T-helper 1 cell treated with Interleukin-12 subunit alpha and Interleukin-12 subunit beta and Interleukin-4 antibody, amounts not matched to agents 30 μg/mL and 1 μg/mL, for 36 hours (primary cell): ENCODE measurements at regions not wholly inside any gene's neighbourhood (a gene's known extent, or its start where the extent isn't known, plus 50 kb on each side); places are given as distances from the start of the nearest gene placed in this dataset.

Source experiments
- H3K27ac Mint-ChIP-seq: one replicate; pipeline ENCODE4 v1.8.0; 2021; ENCODE audit warnings: mild to moderate bottlenecking, mixed read lengths
- H3K27me3 Mint-ChIP-seq: one replicate; pipeline ENCODE4 v1.8.0; 2021; ENCODE audit warnings: low read depth, mixed read lengths
- H3K36me3 Mint-ChIP-seq: one replicate; pipeline ENCODE4 v1.8.0; 2021; ENCODE audit warnings: low read depth, mixed read lengths
- H3K4me1 Mint-ChIP-seq: one replicate; pipeline ENCODE4 v1.8.0; 2021; ENCODE audit warnings: low read depth, mixed read lengths
- H3K4me3 Mint-ChIP-seq: one replicate; pipeline ENCODE4 v1.8.0; 2021; ENCODE audit warnings: mild to moderate bottlenecking, moderate library complexity, mixed read lengths
- H3K9me3 Mint-ChIP-seq: one replicate; pipeline ENCODE4 v1.8.0; 2021; ENCODE audit warnings: mixed read lengths

DNA sequence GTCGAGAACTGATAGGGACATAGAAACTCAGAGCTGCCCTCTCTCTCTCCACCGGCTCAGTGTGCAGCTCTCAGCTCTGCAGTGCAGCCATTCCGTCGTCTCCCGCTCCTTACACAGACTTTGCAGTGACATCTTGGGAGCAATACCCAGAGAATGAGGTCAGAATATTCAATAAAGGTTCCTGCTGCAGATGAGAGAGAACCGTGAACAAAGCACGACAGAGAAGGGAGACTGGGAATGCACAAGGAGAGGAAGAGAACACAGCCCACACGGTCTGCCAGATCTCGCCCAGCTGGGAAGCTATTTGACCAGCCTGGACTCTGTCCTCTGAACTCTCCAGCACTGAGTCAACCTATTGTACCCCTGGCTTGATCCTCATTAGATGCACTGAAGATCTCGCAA, 118.0 kb upstream of the PPARGC1A start:
- Mint-ChIP-seq H3K4me1 (no peaks in the 10 kb centered on the region), H3K27me3 (no peaks in the 10 kb centered on the region), H3K4me3 (no peak overlapping the region), H3K27ac (no peak overlapping the region), H3K9me3 (no peaks in the 10 kb centered on the region), H3K36me3 (no peaks in the 10 kb centered on the region)

DNA sequence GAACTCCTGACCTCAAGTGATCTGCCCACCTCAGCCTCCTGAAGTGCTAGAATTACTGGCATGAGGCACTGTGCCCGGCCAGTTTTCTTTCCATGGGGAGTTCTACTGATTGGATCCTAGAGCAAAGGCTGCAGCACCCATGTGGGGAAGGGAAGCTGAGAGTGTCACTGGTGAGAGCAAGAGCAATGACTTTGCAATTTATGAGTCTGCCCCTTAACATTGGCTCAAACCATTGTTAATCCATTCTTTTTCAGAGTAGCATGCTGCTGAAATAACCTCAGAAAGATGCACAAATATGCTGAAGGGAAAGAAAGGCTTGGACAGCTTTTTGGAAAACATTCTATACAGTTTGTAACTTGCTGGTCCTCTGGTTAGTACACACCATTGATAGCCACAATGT, 116.4 kb upstream of the PPARGC1A start:
- Mint-ChIP-seq H3K4me3 (no peak overlapping the region), H3K4me1 (no peaks in the 10 kb centered on the region)

DNA sequence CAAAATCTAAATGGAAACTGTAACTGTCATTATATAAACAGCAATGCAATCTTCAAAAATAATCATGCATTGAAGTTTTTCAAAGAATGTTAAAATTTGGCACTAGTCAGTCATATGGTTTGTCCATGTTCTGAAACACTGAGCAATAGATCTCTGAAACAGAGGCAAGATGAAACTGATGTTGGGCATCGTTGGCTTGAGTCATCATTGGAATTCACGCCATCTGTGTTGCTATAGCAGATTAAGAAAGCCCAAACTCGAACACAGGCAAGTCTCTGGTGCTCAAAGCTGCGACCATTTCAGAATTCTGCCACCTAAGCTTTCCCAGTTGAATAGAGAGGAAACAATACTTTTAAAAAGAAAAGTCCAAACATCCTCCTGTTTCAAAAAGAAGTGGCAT, 114.1 kb upstream of the PPARGC1A start:
- H3K27me3 Mint-ChIP-seq: no peaks in the 10 kb centered on the region

More for the DNA sequence above, 116.4 kb upstream of the PPARGC1A start:
- Mint-ChIP-seq H3K9me3 (no peaks in the 10 kb centered on the region), H3K27me3 (no peaks in the 10 kb centered on the region), H3K36me3 (no peaks in the 10 kb centered on the region), H3K27ac (no peak overlapping the region)

DNA sequence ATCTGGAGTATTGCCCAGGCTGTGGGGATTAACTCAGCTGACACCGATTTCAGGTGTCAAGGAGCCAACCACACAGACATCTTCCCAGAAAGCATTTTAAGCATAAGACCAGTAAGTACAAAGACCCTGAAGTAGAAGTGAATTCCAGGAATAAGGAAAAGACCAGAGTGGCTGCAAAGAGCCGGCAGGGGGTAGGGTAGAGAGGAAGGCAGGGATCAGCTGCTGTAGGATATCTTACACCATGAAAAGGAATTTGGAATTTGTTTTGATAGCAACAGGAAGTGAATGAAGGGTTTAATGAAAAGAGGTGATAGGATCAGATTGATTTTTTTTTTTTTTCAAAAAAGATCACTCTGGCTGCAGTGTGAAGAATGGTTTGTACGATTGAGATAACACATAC, 113.6 kb upstream of the PPARGC1A start:
- no peaks in the 10 kb centered on the region for H3K9me3 Mint-ChIP-seq
- H3K27me3 Mint-ChIP-seq: no peaks in the 10 kb centered on the region
- H3K36me3 Mint-ChIP-seq: no peaks in the 10 kb centered on the region
- H3K27ac Mint-ChIP-seq: no peak overlapping the region
- H3K4me3 Mint-ChIP-seq: no peak overlapping the region
- H3K4me1 Mint-ChIP-seq: no peaks in the 10 kb centered on the region

More for the DNA sequence above, 114.1 kb upstream of the PPARGC1A start:
- Mint-ChIP-seq H3K4me1 (no peaks in the 10 kb centered on the region), H3K4me3 (no peak overlapping the region), H3K9me3 (no peaks in the 10 kb centered on the region), H3K36me3 (no peaks in the 10 kb centered on the region), H3K27ac (no peak overlapping the region)

DNA sequence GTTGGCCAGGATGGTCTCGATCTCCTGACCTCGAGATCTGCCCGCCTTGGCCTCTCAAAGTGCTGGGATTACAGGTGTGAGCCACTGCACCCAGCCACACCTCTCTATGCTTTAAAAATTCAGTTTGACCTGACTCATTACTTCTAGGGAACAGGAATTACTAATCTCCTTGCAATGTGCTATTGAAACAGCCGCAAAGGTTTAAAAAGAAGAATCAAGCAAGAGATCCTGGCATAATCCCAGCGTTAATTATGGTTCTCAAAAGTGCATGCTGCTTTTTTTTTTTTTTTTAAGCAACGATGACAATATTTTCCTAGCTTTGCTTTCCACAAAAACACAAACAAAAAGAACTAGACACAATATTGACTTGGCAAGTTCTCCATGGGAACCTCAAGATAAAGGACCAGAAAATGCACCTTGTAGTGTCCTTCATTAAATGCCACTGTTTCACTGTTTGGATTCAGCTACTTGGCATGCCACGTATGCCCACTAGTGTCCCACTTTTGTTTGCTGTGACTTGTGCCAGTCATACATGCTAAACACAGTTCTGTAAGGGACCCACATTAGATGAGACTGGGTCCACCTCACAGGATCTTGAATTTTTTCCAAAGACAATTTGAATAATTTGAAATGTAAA, 112.6 kb upstream of the PPARGC1A start:
- no peaks in the 10 kb centered on the region for H3K36me3 Mint-ChIP-seq
- no peak overlapping the region for H3K27ac Mint-ChIP-seq
- H3K9me3 Mint-ChIP-seq: no peaks in the 10 kb centered on the region
- no peaks in the 10 kb centered on the region for H3K4me1 Mint-ChIP-seq
- H3K4me3 Mint-ChIP-seq: no peak overlapping the region
- H3K27me3 Mint-ChIP-seq: no peaks in the 10 kb centered on the region

DNA sequence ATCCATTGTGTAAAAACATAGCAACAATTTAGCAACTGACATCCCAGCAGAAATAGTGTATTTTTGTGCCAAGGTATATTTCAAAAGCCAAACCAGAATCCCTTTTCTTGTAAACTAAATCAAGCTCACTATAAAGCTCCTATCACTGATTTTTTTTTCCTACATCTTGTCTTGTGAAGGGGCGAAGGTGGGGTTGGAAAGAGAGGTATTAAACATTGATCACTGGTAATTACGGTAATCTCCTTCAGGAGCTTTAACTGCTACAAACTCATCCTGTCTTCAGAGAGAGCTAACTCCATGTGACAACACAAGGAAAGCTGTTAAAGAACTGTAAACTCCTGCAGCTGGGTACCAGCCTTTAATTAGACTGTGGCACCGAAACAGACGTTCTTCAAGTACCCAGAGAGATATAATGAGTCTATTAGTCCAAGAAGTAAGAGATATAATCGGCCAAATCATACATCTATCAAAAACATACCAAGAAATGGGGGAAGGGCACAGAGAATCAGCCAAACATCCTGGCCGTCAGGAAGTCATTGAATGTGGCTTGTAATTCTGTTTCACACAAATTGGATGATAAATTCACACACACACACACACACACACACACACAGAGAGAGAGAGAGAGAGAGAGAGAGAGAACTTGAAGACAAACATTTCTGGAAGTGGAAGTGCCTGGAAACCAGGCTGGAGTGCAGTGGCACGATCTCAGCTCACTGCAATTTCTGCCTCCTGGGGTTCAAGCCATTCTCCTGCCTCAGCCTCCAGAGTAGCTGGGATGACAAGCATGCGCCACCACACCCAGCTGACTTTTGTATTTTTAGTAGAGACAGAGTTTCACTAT, 111.9 kb upstream of the PPARGC1A start:
- Mint-ChIP-seq H3K27me3 (no peaks in the 10 kb centered on the region), H3K4me3 (no peak overlapping the region), H3K36me3 (no peaks in the 10 kb centered on the region), H3K4me1 (no peaks in the 10 kb centered on the region), H3K9me3 (no peaks in the 10 kb centered on the region), H3K27ac (no peak overlapping the region)

DNA sequence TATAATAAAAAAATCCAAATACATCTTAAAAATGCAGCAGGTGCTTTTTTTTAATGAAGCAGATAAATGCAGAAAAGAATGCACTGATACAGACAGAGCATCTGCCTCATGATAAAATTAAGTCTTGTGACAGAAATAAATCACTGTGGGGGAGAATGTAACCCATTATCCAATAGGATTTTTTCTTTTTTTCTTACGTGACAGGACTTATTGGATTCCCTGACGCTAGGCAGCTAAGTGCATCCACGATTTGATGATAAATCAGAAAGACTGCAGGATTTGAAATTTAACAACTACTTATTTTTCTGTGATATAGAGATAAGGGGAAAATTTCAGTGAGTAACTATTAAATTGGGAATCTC, 110.6 kb upstream of the PPARGC1A start:
- Mint-ChIP-seq H3K27me3 (no peaks in the 10 kb centered on the region), H3K27ac (no peak overlapping the region), H3K4me1 (no peaks in the 10 kb centered on the region), H3K36me3 (no peaks in the 10 kb centered on the region), H3K9me3 (no peaks in the 10 kb centered on the region), H3K4me3 (no peak overlapping the region)

DNA sequence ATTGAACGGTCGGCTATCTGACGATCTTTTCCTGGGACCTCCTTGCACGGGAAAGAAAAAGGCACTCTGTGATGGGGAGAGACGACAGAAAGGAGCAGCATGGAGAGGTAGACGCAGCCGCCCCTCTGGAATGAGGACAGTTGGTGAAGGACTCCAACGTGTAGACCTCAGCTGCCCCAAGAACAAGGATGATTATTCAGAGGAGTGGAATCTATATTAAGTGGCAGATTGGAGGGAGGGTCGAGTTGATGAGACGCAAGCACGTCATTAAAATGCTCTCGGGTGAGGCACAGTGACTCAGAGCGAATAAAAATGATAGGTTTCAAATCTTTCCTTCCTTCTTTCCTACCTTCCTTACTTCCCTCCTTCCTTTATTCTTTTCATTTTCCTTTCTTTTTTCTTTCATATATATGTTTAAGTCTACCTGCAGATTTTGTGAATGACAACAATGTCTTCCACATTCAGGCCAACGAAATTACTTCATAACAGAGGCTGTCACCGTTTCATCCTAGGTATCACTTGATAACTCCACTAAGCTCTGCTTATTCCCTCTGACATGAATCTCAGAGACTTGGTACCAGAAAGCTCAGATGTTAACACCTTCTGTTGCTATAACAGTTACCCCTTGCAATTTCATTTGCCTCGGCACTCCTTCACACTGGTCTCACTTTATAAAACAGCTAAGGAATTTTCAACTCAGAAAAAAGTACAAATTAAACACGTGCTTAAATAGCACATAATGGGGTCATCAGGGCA, 110.0 kb upstream of the PPARGC1A start:
- H3K4me1 Mint-ChIP-seq: no peaks in the 10 kb centered on the region
- H3K9me3 Mint-ChIP-seq: no peaks in the 10 kb centered on the region
- H3K27me3 Mint-ChIP-seq: no peaks in the 10 kb centered on the region
- no peak overlapping the region for H3K27ac Mint-ChIP-seq
- H3K36me3 Mint-ChIP-seq: no peaks in the 10 kb centered on the region
- no peak overlapping the region for H3K4me3 Mint-ChIP-seq

DNA sequence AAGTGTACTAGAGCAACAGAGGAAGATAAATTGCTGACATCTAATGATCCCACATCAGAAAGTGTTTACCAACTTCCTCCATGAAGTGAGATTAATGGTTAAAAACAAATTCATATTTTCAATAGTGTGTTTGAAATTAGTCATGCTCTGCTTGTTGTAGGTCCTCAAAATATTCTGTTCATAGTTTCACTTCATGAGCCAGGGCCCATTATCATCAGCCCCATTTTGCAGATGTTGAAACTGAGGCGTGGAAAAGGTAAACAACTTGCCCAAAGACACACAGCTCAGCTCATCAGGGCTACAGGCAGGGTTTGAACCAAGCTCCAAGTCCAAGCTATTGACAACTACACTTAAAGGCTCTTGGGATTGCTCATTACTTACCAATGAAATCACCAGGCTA, 103.5 kb upstream of the PPARGC1A start:
- Mint-ChIP-seq H3K4me3 (no peak overlapping the region), H3K36me3 (no peaks in the 10 kb centered on the region), H3K27me3 (no peaks in the 10 kb centered on the region), H3K27ac (no peak overlapping the region), H3K9me3 (no peaks in the 10 kb centered on the region), H3K4me1 (no peaks in the 10 kb centered on the region)

DNA sequence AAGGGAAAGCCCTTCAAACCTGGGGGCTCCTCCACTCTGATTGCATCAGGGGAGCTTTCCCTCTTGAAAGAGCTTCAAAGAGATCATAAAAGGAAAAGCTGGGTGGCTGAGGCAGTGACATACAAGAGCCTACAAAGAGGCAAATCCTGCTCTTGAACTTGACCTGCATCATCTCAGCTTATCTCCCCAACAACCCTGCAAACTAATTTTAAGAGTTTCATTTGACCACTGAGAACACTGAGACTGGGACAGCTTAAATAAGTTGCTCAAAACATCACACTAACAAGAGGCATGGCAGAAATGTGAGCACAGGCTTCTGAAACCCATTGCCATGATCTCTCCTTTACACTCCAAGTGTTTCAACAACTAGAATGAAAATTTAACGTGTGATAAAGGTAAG, 101.6 kb upstream of the PPARGC1A start:
- Mint-ChIP-seq H3K27ac (no peak overlapping the region), H3K36me3 (no peaks in the 10 kb centered on the region), H3K9me3 (no peaks in the 10 kb centered on the region), H3K4me3 (no peak overlapping the region), H3K27me3 (no peaks in the 10 kb centered on the region), H3K4me1 (no peaks in the 10 kb centered on the region)

DNA sequence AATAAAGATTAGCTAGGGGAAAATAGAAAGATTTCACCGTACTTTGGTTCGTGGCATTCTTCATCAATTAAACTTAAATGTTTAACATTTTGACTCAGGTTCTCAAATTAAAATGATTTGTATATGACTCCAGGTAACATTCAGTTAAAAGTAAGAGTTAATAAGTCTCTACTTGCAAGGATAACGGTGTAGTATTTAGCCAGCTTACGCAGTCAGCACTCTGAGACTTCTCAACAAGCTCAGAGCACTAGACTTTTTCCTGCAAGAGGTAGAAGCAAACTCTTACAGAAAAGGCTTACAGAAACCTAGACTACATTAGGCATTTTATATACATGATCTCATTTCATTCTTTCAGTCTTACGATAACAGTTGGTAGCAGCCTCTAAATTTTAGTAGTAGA, 96.4 kb upstream of the PPARGC1A start:
- no peaks in the 10 kb centered on the region for H3K27me3 Mint-ChIP-seq
- no peaks in the 10 kb centered on the region for H3K4me1 Mint-ChIP-seq
- H3K9me3 Mint-ChIP-seq: no peaks in the 10 kb centered on the region
- no peaks in the 10 kb centered on the region for H3K36me3 Mint-ChIP-seq
- no peak overlapping the region for H3K4me3 Mint-ChIP-seq
- no peak overlapping the region for H3K27ac Mint-ChIP-seq

DNA sequence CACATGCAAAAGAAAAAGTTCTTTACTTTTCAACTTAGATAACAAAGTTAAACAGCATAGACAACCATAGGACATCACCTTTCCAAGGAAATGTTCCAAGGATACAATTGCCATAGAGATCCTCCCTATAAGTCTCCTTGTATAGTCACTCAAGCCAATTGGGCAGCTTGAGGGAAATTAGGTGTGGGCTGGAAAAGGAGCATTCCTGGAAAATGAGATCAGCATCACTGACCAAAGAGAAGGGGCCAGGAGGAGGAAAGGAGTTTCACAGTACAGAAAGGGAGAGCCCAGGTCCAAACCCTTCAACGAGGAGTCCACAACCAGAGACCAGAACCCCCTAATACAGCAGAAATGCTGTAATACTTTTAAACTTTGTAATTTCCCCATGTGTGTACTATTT, 91.5 kb upstream of the PPARGC1A start:
- H3K9me3 Mint-ChIP-seq: no peaks in the 10 kb centered on the region
- no peaks in the 10 kb centered on the region for H3K36me3 Mint-ChIP-seq
- no peak overlapping the region for H3K4me3 Mint-ChIP-seq
- H3K4me1 Mint-ChIP-seq: no peaks in the 10 kb centered on the region
- H3K27me3 Mint-ChIP-seq: no peaks in the 10 kb centered on the region
- no peak overlapping the region for H3K27ac Mint-ChIP-seq

DNA sequence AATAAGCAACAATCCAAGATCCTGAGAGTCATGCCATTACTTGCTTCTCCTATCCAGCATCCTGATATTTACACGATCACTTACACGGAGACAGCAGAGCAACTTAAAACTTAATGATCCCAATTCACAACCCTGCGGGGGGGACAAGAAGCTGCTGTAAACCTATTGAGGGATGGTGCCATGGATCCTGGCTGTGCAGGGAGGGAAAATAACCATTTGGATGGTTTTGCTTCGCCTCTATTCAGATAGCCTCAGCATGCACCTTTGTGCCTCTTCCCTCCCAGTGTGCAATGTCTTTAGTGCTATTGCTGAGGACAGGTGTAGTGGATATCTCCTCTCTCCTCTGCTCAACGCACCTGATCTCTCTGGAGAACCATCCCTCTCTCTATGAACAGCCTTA, 89.7 kb upstream of the PPARGC1A start:
- H3K4me3 Mint-ChIP-seq: no peak overlapping the region
- H3K4me1 Mint-ChIP-seq: no peaks in the 10 kb centered on the region
- H3K36me3 Mint-ChIP-seq: no peaks in the 10 kb centered on the region
- H3K27me3 Mint-ChIP-seq: no peaks in the 10 kb centered on the region
- no peak overlapping the region for H3K27ac Mint-ChIP-seq
- no peaks in the 10 kb centered on the region for H3K9me3 Mint-ChIP-seq

DNA sequence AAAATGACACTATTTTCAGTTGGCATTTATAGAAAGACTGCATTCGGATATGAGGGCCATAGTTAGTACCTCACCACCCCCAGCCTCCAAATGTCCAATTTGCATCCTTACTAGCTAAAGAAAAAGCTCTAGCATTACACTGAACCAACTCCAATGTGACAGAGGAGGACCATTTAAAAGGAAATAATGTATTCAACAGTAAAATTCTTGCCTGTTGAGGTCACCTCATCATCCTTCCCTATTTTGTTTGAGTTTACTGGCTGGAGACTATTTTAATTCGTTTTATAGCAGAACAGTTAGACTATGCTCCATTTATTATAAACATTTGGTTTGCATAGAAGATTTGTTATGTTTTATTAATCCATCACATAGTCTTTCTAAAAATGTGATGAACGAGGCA, 88.2 kb upstream of the PPARGC1A start:
- no peak overlapping the region for H3K27ac Mint-ChIP-seq
- H3K9me3 Mint-ChIP-seq: no peaks in the 10 kb centered on the region
- no peak overlapping the region for H3K4me3 Mint-ChIP-seq
- no peaks in the 10 kb centered on the region for H3K27me3 Mint-ChIP-seq
- no peaks in the 10 kb centered on the region for H3K4me1 Mint-ChIP-seq
- H3K36me3 Mint-ChIP-seq: no peaks in the 10 kb centered on the region

DNA sequence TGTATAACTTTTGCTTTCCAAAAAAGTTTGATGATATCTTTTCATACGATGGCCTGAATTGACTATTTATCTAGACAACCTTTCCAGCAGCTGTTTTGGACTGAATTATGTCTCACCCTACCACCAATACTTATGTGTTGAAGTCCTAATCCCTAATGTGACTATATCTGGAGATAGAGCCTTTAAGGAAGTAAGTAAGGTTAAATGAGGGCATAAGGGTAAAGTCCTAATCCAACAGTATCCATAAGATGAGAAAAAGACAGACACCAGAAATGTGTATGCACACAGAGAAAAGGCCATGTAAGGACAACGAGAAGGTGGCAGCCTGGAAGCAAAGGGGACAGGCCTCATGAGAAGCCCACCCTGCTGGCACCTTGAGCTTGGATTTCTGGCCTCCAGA, 86.6 kb upstream of the PPARGC1A start:
- no peaks in the 10 kb centered on the region for H3K36me3 Mint-ChIP-seq
- no peak overlapping the region for H3K27ac Mint-ChIP-seq

More for the DNA sequence above, 86.6 kb upstream of the PPARGC1A start:
- Mint-ChIP-seq H3K9me3 (no peaks in the 10 kb centered on the region), H3K4me1 (no peaks in the 10 kb centered on the region), H3K4me3 (no peak overlapping the region), H3K27me3 (no peaks in the 10 kb centered on the region)
